HG03469 (cell line): ENCODE measurements at regions not wholly inside any gene's neighbourhood (a gene's known extent, or its start where the extent isn't known, plus 50 kb on each side); places are given as distances from the start of the nearest gene placed in this dataset.
"Not testable (repeated sequence)": the region's sequence is repeated elsewhere in the genome, so short reads cannot be mapped to it uniquely, and the experiment has no call there.

Experiments
- ATAC-seq: cut with Tn5 transposase; IDR thresholded peaks from one replicate; pipeline ENCODE4 v1.9.1; 2021; ENCODE audit warnings: mild to moderate bottlenecking, moderate library complexity, moderate number of reproducible peaks; ENCODE audit not compliant: unreplicated experiment

DNA sequence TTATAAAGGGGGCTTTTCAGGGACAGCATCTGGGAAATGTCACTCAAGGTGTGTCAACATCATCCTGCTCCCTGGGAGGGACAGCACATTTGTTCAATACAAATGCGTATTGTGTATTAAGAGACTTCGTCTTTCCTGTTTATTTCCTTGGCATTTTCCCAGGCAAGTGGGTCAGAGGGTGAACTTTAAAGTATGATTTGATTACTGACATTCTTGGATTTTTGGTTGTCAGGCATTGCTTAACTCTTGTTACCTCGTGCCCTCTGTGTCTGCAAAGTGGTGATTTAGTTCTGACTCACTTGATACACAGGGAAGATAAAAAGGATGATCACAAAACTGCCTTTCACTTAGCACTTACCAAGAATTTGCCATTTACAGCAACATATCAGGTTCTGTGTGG, 292.7 kb downstream of the SUCLA2 start:
- ATAC-seq: no peak

DNA sequence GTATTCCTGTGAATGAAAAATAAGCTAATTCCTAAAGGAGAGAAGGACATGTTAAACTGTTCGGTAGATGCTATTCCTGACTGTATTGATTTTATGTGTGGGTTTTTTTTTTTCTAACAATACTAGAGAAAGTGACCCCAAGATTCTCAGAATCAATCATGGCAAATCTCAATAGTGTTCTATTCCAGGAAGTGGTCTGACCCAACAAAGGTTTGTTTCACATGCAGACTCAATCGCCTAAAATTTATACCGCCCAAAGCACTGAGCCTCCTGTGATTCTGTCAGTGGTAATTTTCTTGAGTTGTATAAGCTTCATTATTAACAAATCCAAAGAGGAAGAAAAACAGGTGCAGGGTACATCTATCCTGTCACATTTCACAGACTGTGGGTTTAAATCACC, 293.7 kb downstream of the SUCLA2 start:
- ATAC-seq: no peak

GRCh38 chr13:47705185-47705584, 295.9 kb downstream of the SUCLA2 start:
- ATAC-seq: no peak

DNA sequence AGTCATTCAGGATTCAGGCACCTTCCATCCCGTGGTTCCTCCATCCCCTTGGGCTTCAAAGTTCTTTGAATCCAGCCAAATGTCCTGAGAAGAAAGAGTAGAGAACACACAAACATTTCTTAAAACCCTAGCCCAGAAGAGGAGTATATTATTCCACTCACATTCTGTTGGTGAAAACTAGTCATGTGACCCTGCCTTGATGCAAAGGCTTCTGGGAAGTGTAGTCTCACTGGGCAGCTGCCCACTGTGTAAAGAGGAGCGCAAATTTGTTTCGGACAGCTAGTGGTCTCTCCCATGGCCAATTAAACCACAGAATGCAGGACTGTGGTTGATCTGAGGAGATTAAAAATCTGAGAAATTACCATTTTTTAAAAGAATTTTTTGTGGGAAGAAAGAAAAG, 304.4 kb downstream of the SUCLA2 start:
- no peak for ATAC-seq

- no peak for ATAC-seq
Observed at GRCh38 chr13:47687577-47687976, 313.5 kb downstream of the SUCLA2 start.

DNA sequence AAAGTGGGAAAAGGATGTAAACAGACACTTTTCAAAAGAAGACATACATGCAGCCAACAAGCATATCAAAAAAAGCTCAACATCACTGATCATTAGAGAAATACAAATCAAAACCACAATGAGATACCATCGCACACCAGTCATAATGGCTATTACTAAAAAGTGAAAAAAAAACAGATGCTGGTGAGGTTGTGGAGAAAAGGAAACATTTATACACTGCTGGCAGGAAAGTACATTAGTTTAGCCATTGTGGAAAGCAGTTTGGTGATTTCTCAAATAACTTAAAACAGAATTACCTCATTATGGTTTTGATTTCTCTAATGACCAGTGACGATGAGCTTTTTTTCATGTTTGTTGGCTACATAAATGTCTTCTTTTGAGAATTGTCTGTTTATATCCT, 315.9 kb downstream of the SUCLA2 start:
- ATAC-seq: not testable (repeated sequence)

DNA sequence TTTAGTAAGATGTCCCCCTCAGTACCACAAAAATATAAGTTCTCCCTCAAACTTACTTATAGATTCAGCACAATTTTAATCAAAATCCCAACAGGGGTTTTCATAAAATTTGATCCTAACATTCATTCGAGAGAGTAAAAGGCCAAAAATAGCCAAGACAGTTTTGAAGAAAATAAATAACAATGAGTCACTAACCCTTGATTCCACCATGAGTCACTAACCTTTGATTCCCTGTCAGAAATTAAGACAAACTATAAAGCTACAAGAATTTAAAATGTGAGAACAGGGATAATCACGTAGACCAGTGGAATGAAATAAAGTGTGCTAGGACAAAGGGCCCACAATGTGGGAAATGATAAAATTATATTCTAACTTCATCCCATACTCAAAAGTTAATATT, 320.3 kb downstream of the SUCLA2 start:
- ATAC-seq: no peak

- ATAC-seq: no peak
Observed at GRCh38 chr13:47679401-47679800, 321.7 kb downstream of the SUCLA2 start.

DNA sequence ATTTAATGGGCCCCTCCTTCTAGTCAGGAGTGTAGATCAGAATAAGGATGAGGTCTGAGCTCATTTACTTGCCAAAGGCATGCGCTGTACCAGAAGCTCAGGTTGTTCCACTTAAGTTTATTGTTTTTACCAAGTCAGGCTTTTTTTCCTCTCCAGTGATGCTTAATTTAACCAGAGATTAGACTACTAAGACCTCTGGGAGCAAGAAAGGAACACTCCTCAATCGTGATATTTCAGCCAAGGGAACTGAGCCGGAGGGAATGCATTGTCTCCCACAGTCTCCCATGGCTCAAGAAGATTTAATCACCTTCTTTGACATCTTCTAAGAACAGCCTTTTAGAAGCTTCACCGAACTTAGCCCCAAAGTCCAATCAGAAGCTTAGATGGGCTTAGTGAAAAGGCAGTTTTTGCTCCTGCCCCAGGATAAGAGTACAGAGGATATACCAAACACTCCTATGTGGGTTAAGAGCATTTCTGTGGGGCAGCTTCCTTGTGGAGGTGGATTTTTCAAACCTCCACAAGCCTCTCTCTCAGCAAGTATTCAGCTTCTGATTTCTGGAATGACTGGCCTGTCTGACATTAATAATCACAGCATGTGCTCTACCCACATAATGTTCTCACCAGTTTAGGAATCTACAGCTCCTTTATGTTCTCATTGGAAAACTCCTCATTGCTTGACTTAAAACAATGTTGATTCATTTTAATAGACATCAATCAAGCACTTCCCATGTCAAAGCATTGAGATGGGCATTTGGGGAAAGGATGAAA, 322.7 kb downstream of the SUCLA2 start:
- ATAC-seq: no peak

DNA sequence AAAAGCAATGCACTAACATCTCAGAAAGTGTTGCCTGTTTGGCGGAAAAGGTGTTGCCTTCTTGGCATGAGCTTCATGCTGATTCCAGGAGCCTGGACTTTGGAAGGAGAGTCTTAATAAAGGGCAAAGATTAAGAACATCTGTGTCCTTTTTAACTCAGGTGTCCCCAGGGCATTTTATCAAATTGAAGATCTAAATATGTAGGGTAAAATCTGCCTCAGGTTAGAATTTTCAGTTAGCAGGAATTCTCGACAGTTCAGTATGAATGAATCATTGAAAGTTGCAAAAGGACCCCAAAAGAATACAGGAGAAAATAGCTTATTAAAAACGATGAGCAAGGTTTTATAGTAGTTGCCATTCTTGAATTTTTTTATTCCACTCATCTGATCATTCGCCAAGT, 325.2 kb downstream of the SUCLA2 start:
- no peak for ATAC-seq

DNA sequence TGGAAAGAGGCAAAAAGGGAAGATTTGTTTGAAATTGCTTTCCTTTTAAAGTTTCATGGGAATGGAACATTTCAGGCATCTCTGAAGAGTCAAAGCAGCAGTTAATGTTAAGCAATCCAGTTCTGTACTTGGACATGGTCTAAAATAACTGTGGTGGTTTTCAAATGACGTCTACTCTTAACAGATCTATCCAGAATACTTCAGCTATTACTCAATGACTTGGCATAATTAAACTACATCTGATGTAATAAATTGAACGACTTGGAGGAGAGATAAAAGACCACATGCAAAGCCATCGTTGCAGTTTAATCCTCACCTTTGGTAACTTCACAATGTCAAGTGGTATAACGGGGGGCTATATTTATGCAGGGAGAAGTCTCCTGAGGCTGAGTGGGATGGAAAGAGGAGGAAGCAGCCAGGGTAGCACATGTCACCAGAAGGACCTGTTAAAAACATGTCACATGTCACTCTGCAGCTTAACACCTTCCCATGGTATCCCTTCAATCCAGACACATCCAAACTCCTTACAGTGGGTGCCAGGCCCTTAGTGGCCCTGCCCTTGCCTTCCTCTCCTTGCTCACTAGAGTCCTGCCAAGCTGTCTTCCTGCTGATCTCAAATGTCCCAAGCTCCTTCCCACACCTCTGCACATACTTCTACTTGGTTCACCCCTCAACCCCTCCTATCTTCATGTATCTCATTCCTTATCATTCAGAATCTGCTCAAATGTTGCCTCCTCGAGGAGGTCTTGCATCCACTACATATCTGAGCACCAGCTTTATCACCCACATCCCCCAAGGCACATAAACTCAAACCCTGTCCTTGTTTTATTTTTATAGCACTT, 327.8 kb downstream of the SUCLA2 start:
- no peak for ATAC-seq

DNA sequence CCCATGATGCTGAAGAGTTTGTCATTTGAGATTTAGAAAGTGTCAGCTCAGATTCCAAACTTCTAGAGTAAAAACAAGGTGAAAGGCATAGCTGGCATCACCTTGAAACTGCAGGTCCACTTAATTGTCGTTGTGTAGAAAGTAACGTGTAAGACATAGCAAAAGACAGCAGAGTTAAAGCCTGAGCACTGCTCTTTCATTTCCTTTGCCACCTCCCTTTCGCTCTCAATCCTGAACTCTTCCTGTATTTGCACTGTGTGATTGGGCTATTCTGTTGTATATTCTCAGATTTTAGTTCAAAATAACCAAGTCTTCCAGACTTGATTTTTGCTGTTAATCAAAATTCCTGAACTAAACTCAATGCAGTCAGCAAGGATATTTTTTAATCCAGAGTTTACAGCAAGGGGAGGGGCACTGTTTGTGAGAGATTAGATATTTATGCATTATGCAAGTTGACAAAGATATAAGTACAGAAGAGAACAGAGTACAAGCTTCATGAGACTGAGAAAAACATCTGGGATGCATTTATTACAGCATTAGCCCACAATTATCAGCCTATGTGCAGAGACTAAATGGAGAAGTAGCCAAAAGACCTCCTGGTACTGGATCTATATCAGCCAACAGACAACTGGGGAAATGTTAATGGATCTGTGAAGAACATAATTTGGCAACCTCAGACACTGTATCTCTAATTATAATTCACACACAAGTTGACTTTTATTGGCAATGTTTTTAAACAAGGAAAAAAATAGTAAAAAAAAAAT, 328.6 kb downstream of the SUCLA2 start:
- no peak for ATAC-seq

- no peak for ATAC-seq
Observed at GRCh38 chr13:47671776-47672175, 329.3 kb downstream of the SUCLA2 start.

GRCh38 chr13:47665043-47665442, 336.0 kb downstream of the SUCLA2 start:
- ATAC-seq: no peak

DNA sequence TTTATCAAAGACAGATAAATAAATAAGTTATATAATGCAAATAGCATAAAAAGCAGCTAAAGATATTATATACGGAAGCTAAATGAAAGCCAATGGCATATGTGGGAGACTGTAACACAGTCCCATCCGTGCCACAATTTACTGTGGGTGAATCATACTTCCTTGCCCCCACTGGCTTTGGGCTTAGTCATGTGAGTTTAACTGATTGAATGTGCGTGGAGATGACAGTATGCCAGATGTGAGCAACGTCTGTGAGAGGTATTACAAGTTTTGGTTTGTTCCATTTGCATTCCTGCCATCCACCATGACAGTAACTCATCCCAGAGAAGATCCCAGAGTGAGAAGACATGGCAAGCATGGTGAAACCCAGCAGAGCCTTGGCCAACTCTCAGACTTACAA, 340.0 kb downstream of the SUCLA2 start:
- ATAC-seq: no peak

GRCh38 chr13:47656651-47657050, 344.4 kb downstream of the SUCLA2 start:
- no peak for ATAC-seq

DNA sequence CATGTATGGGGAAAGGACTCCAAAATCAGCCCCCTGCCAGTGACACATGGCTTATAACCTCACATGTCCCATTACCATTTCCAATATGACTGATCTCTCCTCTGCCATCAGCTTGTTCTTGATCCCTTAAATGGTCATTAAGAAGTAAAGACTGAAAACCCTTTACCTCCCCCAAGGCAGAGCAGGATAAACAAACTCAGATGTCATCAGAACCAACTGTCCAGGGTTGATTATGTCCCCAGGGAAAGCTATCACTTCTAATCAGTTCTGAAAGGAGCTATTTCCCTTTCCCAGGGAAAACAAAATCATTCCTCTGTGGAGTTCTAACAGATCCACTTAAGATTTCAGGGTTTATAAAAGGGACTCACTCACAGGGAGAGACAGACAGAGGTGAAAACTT, 350.9 kb downstream of the SUCLA2 start:
- no peak for ATAC-seq

DNA sequence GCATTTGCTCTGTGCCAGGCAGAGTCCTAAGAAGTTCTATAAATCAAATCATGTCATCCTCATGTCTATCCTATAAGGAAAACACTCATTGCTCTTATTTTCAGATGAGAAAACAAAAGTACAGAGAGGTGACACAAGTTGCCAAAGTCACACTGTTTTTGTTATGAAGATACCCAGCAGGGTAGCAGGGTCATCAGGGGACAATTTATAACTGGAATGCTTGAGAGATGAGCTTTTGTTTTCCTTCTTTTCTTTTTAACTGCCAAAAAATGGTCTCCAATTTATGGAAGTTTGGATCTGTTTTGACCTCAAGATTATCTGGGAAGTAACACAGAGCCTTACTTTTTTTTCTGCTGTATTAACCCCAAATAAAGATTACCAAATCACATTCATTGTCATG, 354.1 kb downstream of the SUCLA2 start:
- ATAC-seq: no peak

DNA sequence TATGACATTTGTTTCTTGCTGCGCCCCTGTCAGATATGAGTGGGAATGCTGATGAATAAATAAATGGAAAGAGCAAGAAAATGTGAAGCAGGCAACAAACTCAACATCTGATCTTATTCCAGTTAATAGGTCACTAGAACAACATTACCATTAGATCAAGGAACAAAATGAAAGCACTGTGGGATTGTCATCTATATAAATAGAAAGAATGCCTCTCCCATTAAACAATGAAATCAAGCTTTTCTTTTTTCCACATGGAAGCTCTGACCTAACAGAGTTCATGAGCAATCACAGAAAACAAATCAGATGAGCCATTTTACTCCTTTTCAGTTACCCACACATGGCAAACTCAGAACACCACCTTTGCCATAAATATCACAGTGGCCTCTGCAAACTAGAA, 354.8 kb downstream of the SUCLA2 start:
- no peak for ATAC-seq

- ATAC-seq: no peak
Observed at GRCh38 chr13:47639738-47640447, 361.2 kb downstream of the SUCLA2 start.

- no peak for ATAC-seq
Observed at GRCh38 chr13:47638627-47639026, 362.4 kb downstream of the SUCLA2 start.
